ENCODE measurements at regions not wholly inside any gene's neighbourhood (a gene's known extent, or its start where the extent isn't known, plus 50 kb on each side); places are given as distances from the start of the nearest gene placed in this dataset.

GRCh38 chr4:3858765-3859388, 92.7 kb downstream of the ADRA2C start:
- no peaks in the 10 kb centered on the region for H3K9me3 Mint-ChIP-seq
- Histone ChIP-seq H3K9me3 (no peaks in the 10 kb centered on the region), H3K4me3 (ENCODE audit: control insufficient read depth in 1 of 2, extremely low read depth in 1 of 2, low read length in 1 of 2) (no peak overlapping the region), H3K27me3 (replicated peaks in 1 of 2; ENCODE audit: control insufficient read depth in 2 of 2, extremely low read depth in 1 of 2, insufficient read depth in 2 of 2, low read length in 1 of 2) (peaks cover 0 to 89% of the 10 kb centered on the region in 2 experiments), H3K36me3 (ENCODE audit: control insufficient read depth in 2 of 2, extremely low read depth in 1 of 2, insufficient read depth in 1 of 2, low read length in 1 of 2) (no peaks in the 10 kb centered on the region), H3K27ac (ENCODE audit: low read length) (no peak overlapping the region), H3K4me1 (ENCODE audit: control insufficient read depth in 1 of 2, extremely low read depth in 1 of 2, insufficient read depth in 2 of 2, low read length in 2 of 2) (no peaks in the 10 kb centered on the region)
- 75% methylated on average over 8 of the region's 9 CpGs for WGBS (ENCODE audit: insufficient coverage)
- POLR2A ChIA-PET = no interaction called here
- no peak for ATAC-seq (replicated peaks in 1 of 4)
- no peak overlapping the region for H3K27ac Mint-ChIP-seq
- no peak overlapping the region for H3K4me3 Mint-ChIP-seq
- CTCF ChIA-PET = no interaction called here
- H3K4me1 Mint-ChIP-seq = no peaks in the 10 kb centered on the region
- peaks cover 11 to 35% of the 10 kb centered on the region in 2 donors for H3K27me3 Mint-ChIP-seq
- no peak for DNase-seq
- no peaks in the 10 kb centered on the region for H3K36me3 Mint-ChIP-seq

GRCh38 chr4:3859571-3859970, 93.4 kb downstream of the ADRA2C start:
- H3K9me3 ChIP-seq = no peaks in the 10 kb centered on the region
- DNase-seq = no peak
- H3K4me3 Mint-ChIP-seq = no peak overlapping the region
- no peaks in the 10 kb centered on the region for H3K36me3 Mint-ChIP-seq
- CTCF ChIA-PET = interaction anchor here in 1 of 2 donors (0.6 kb wide), 1 partner anchor 57 kb away, joined by 5 read pairs; no protein-coding TSS in a partner anchor
- no peaks in the 10 kb centered on the region for H3K4me1 Mint-ChIP-seq
- H3K9me3 Mint-ChIP-seq = no peaks in the 10 kb centered on the region
- ATAC-seq (replicated peaks in 1 of 4) = no peak
- H3K27ac ChIP-seq (ENCODE audit: low read length) = no peak overlapping the region
- no peak overlapping the region for H3K4me3 ChIP-seq (ENCODE audit: control insufficient read depth in 1 of 2, extremely low read depth in 1 of 2, low read length in 1 of 2)
- POLR2A ChIA-PET = no interaction called here
- H3K4me1 ChIP-seq (ENCODE audit: control insufficient read depth in 1 of 2, extremely low read depth in 1 of 2, insufficient read depth in 2 of 2, low read length in 2 of 2) = no peaks in the 10 kb centered on the region
- H3K27ac Mint-ChIP-seq = no peak overlapping the region
- H3K36me3 ChIP-seq (ENCODE audit: control insufficient read depth in 2 of 2, extremely low read depth in 1 of 2, insufficient read depth in 1 of 2, low read length in 1 of 2) = no peaks in the 10 kb centered on the region
- H3K27me3 ChIP-seq (replicated peaks in 1 of 2; ENCODE audit: control insufficient read depth in 2 of 2, extremely low read depth in 1 of 2, insufficient read depth in 2 of 2, low read length in 1 of 2) = peaks cover 0 to 91% of the 10 kb centered on the region in 2 experiments
- H3K27me3 Mint-ChIP-seq = peaks cover 5 to 32% of the 10 kb centered on the region in 2 donors
- WGBS (ENCODE audit: insufficient coverage) = 72% methylated on average over 6 of the region's 8 CpGs

- no peak for DNase-seq
- POLR2A ChIA-PET = no interaction called here
Observed at GRCh38 chr4:3860061-3860912, 94.1 kb downstream of the ADRA2C start.

GRCh38 chr4:3860913-3861636, 94.9 kb downstream of the ADRA2C start:
- POLR2A ChIA-PET = no interaction called here
- Histone ChIP-seq H3K27ac (ENCODE audit: low read length) (no peak overlapping the region), H3K4me1 (ENCODE audit: control insufficient read depth in 1 of 2, extremely low read depth in 1 of 2, insufficient read depth in 2 of 2, low read length in 2 of 2) (no peaks in the 10 kb centered on the region), H3K27me3 (replicated peaks in 1 of 2; ENCODE audit: control insufficient read depth in 2 of 2, extremely low read depth in 1 of 2, insufficient read depth in 2 of 2, low read length in 1 of 2) (peaks cover 0 to 89% of the 10 kb centered on the region in 2 experiments), H3K36me3 (ENCODE audit: control insufficient read depth in 2 of 2, extremely low read depth in 1 of 2, insufficient read depth in 1 of 2, low read length in 1 of 2) (no peaks in the 10 kb centered on the region), H3K4me3 (ENCODE audit: control insufficient read depth in 1 of 2, extremely low read depth in 1 of 2, low read length in 1 of 2) (no peak overlapping the region), H3K9me3 (no peaks in the 10 kb centered on the region)
- DNase-seq = no peak
- WGBS (ENCODE audit: insufficient coverage) = 86% methylated on average over 25 of the region's 28 CpGs
- Mint-ChIP-seq H3K9me3 (no peaks in the 10 kb centered on the region), H3K27ac (no peak overlapping the region), H3K27me3 (peaks cover 8 to 28% of the 10 kb centered on the region in 2 donors), H3K36me3 (no peaks in the 10 kb centered on the region), H3K4me3 (no peak overlapping the region), H3K4me1 (no peaks in the 10 kb centered on the region)
- CTCF ChIA-PET = no interaction called here
- ATAC-seq (replicated peaks in 1 of 4) = no peak

More at GRCh38 chr4:3860061-3860912, 94.1 kb downstream of the ADRA2C start:
- no peak overlapping the region for H3K4me3 ChIP-seq (ENCODE audit: control insufficient read depth in 1 of 2, extremely low read depth in 1 of 2, low read length in 1 of 2)
- H3K36me3 ChIP-seq (ENCODE audit: control insufficient read depth in 2 of 2, extremely low read depth in 1 of 2, insufficient read depth in 1 of 2, low read length in 1 of 2) = no peaks in the 10 kb centered on the region
- Mint-ChIP-seq H3K4me3 (no peak overlapping the region), H3K27me3 (peaks cover 5 to 30% of the 10 kb centered on the region in 2 donors), H3K4me1 (no peaks in the 10 kb centered on the region), H3K36me3 (no peaks in the 10 kb centered on the region), H3K27ac (no peak overlapping the region), H3K9me3 (no peaks in the 10 kb centered on the region)
- no peaks in the 10 kb centered on the region for H3K9me3 ChIP-seq
- ATAC-seq (replicated peaks in 1 of 4) = no peak
- CTCF ChIA-PET = interaction anchor here in 1 of 2 donors (0.6 kb wide), 1 partner anchor 56 kb away, joined by 5 read pairs; no protein-coding TSS in a partner anchor
- H3K27me3 ChIP-seq (replicated peaks in 1 of 2; ENCODE audit: control insufficient read depth in 2 of 2, extremely low read depth in 1 of 2, insufficient read depth in 2 of 2, low read length in 1 of 2) = peaks cover 0 to 91% of the 10 kb centered on the region in 2 experiments
- H3K27ac ChIP-seq (ENCODE audit: low read length) = no peak overlapping the region
- no peaks in the 10 kb centered on the region for H3K4me1 ChIP-seq (ENCODE audit: control insufficient read depth in 1 of 2, extremely low read depth in 1 of 2, insufficient read depth in 2 of 2, low read length in 2 of 2)
- 83% methylated on average over 32 of the region's 35 CpGs for WGBS (ENCODE audit: insufficient coverage)

GRCh38 chr4:3861720-3862639, 95.8 kb downstream of the ADRA2C start:
- no peaks in the 10 kb centered on the region for H3K36me3 Mint-ChIP-seq
- no peak for DNase-seq
- no peak overlapping the region for H3K27ac Mint-ChIP-seq
- no peak overlapping the region for H3K27ac ChIP-seq (ENCODE audit: low read length)
- CTCF ChIA-PET = no interaction called here
- no peak overlapping the region for H3K4me3 Mint-ChIP-seq
- no peaks in the 10 kb centered on the region for H3K4me1 Mint-ChIP-seq
- H3K4me1 ChIP-seq (ENCODE audit: control insufficient read depth in 1 of 2, extremely low read depth in 1 of 2, insufficient read depth in 2 of 2, low read length in 2 of 2) = no peaks in the 10 kb centered on the region
- ATAC-seq (replicated peaks in 1 of 4) = no peak
- H3K9me3 ChIP-seq = no peaks in the 10 kb centered on the region
- no peaks in the 10 kb centered on the region for H3K9me3 Mint-ChIP-seq
- H3K27me3 Mint-ChIP-seq = peaks cover 9 to 26% of the 10 kb centered on the region in 2 donors
- no peaks in the 10 kb centered on the region for H3K36me3 ChIP-seq (ENCODE audit: control insufficient read depth in 2 of 2, extremely low read depth in 1 of 2, insufficient read depth in 1 of 2, low read length in 1 of 2)
- POLR2A ChIA-PET = no interaction called here
- WGBS (ENCODE audit: insufficient coverage) = 49% methylated on average over 11 of the region's 14 CpGs
- H3K4me3 ChIP-seq (ENCODE audit: control insufficient read depth in 1 of 2, extremely low read depth in 1 of 2, low read length in 1 of 2) = no peak overlapping the region
- H3K27me3 ChIP-seq (replicated peaks in 1 of 2; ENCODE audit: control insufficient read depth in 2 of 2, extremely low read depth in 1 of 2, insufficient read depth in 2 of 2, low read length in 1 of 2) = peaks cover 0 to 90% of the 10 kb centered on the region in 2 experiments
